SH-SY5Y (cell line): ENCODE measurements at regions not wholly inside any gene's neighbourhood (a gene's known extent, or its start where the extent isn't known, plus 50 kb on each side); places are given as distances from the start of the nearest gene placed in this dataset.

Source experiments
- GATA2 ChIP-seq: IDR thresholded peaks from 2 replicates; pipeline ENCODE4 v1.6.1; 2011; ENCODE audit warnings: mild to moderate bottlenecking, low read depth, low read length
- GATA3 ChIP-seq: IDR thresholded peaks from 2 replicates; pipeline ENCODE4 v1.6.1; 2011; ENCODE audit warnings: low read depth, mild to moderate bottlenecking, low read length, moderate library complexity

DNA sequence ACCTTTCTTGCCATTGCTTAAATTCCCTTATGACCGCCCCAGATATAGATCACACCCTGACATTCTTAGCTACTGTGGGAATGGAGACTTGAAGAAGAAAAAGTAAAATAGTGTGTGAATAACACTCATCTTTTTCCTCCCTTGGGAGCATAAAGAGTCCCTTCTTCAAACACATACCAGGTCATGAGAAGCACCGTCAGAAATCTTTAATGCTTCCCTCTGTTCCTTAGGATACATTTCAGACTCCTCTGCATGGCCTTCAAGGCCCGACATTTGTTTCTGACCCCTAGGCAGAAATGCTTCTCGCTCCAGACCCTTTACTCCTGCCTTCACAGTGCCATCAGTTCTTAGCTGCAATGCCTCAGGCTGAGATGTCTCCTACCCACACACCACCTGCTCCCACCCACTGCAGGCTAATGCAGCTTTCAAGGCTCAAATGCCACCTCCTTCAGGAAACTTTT, 143.8 kb upstream of the IL12A start:
- TF ChIP-seq GATA2 (no peak), GATA3 (no peak)

DNA sequence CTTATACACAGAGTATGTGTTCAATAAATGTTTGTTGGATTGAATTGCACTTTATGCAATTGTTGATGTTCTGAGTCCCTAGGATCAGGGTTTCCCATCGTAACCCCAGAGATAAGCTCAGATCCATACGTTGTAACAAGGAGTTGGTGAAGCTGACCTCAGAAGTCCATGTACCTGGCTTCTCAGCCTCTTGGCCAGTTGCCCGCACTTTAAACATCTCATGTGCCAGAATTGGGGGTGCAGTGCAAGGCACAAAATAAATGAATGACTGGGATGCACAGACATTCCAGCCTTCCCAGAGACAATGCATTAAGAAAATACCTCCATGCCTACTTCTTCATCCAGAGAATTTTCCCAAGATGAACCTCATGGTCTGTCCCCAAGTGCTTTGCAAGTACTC, 142.9 kb upstream of the IL12A start:
- TF ChIP-seq GATA3 (no peak), GATA2 (no peak)

DNA sequence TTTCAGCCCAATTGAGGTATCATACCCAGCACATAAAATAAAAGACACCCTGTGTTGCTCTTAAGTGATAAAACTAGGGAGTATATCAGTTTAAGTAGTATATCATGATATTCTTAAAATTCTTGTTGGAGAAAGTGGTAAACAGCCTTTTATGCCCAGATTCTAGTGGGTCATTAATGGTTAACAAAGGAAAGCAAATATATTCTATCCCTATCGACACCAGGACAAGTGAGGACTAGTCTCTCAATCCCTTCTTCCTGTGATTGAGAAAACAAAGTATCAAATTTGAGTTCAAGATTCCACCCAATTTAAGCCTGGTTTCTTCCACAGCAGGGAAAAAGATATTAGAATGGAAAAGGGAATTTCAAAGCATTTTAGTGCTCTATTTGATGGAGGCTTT, 142.4 kb upstream of the IL12A start:
- TF ChIP-seq GATA2 (no peak), GATA3 (no peak)

DNA sequence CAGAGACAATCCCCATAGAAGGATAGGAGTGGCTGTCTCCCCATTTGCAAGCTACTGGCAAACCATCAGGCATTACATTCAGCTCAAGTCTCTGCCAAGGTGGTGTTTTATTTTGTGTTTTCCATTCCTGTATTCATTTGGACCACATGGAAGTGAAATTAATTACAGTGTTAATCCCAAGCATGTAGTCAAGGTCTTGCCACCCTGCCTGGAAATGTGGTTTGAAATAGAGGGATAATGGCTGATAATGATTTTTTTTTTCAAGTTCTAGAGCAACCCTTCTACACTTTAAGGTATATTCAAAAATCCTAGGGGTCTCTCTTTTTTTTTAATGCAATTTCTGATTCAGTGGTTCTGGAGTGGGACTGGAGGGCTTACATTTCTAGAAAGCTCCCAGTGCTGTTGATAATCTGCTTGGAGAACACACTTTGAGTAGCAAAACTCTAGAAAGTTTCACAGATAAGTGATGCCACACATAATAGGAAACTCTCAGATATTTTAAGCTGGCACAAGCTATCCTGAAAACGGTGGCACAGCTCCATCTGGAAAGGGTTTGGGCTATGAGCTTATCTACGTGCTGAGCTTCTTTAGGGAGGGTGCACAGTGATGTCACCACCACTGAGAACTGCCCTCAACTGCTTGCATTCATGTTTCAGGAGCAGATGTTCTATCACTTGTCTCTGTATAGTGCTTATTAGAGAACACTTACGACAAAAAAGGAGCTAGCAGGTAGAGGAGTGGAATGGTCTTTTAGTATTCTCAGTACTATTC, 140.1 kb upstream of the IL12A start:
- TF ChIP-seq GATA3 (no peak), GATA2 (no peak)

DNA sequence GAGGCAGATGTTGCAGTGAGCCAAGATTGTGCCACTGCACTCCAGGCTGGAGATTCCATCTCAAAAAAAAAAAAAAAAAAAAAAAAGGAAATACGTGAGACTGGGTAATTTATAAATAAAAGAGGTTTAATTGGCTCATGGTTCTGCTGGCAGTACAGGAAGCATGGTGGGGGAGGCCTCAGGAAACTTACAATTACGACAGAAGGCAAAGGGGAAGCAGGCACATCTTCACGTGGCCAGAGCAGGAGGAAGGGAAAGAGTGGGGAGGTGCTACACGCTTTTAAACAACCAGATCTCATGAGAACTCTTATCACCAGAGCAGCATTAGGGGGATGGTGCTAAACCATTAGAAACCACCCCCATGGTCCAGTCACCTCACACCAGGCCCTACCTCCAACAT, 138.2 kb upstream of the IL12A start:
- TF ChIP-seq GATA3 (no peak), GATA2 (no peak)

DNA sequence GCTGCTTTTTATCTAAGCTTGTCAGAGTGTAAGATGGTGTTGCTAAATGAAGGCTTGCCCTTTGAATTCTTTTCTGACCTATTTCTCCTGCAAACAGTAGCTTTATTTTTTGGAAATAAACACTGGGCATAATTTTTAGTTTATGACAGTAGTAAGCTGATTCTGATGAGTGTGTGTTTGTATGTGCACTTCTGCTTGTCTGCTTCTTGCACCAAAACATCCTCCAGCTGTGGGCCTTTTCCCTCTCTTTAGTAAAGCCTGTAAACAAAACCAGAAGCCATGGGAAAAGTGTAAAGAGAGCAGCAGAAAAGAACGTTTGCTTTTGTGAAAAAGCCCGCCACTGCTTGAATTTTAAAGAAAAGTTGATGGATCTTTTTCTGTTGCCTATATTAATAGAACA, 136.4 kb upstream of the IL12A start:
- TF ChIP-seq GATA3 (no peak), GATA2 (no peak)

DNA sequence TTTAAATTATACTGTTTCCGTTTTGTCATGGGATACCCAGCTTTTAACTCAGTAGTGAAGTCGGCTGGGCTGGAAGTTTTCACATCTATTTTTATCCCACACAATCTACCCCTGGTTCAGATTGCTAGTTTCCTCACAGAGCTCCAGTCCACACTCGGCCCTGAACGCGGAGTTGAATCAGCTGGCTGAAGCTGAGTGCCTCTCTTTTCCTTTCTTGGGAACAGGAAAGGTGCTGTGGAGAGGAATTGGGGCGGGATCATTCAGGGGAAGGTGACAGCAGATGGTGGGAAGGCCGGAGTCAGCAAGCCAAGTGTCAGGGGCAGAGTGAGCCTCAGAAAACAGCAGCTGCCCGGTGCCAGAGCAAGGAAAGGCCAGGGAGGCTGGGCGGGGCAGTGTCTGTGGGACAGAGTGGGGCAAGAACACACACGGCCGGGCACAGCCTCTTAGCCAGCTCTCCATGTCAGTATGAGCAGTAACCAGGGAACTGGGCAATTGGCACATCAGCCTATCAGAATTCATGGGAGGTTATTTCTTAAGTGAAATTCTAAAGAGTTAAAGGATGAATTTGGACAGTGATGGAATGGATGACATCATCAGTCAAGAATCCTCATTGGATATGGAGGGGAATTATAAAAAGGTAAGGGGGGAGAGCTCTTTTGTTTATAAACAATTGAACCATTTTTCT, 135.7 kb upstream of the IL12A start:
- TF ChIP-seq GATA2 (no peak), GATA3 (no peak)

DNA sequence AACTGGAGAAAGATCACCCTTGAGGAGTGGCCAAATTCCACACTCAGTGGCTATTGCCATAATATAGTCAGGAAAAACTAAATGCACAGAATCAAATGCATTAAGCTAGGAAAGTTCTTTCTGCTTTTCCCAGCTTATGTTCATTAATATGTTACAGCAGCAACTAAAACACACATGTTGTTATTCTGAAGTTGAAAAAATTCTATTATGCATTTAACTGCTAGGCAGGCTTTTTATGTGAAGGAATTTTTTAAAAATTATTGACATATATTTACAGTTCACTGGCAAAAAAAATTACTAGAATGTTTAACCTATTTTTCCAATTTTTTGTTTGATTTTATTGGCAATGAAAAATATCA, 135.2 kb upstream of the IL12A start:
- TF ChIP-seq GATA3 (no peak), GATA2 (no peak)

DNA sequence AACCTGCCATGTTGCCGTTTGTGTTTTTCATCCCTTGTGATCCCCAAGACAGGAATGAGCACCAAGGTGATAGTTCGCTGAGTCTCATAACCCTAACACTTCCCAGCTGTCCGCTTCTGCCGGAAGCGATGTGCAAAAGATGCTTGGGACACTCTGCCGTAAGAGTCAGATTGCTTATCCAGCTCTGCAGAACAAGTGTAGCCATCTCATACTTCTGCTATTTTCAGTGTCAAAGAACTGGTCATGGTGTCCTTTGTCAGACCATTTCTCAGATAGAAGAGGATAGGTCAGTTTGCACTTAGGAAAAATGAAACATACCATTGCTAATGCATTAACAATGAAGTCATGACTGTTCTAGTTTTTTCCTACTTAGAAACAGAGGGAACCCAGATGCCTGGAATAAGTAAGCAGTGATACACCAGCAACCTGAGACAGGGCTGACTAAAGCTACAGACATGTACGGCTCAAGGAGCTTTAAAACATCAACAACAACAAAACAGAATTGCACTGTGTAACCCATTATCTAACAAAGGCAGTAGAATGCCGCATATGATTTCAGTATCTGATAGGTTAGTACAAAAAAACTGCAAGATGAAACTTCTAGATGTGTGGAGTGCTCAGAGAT, 134.0 kb upstream of the IL12A start:
- TF ChIP-seq GATA3 (no peak), GATA2 (peak; percentile 0; the same call in 1 of the 2 replicates)

DNA sequence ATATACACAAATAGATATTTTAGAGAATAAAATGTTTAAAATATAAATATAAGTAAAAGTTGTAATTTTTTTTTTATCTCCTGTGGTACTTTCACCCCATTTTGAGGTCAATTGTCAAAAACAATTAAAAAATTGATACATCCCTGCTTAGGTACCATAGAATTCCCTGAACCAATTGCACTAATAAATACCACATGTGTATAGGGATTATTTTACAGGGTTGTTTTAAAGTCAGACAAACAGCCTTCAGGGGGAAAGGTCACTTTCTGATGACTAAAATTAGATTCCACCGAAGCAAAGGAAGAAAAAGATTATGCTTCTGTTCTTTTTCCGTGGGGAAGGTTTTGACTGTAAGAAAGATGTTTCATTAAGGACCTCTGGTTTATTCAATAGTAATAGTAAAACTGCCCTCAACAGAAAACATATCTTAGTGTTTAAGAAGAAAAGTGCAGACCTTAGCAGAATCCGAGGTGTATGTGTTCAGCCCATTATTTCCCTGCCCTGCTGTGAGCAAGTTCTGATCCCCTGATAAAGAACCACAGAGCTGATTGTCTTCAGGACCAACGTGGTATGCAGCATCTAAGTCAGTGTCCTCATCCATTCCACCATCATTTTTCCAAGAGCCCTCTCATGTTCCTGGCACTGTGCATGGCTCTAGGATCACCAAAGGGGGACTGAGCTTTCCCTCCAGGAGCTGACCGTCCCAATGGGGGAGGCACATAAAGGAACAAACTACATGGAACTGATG, 132.9 kb upstream of the IL12A start:
- TF ChIP-seq GATA3 (no peak), GATA2 (peak; percentile 61; the same call in 1 of the 2 replicates)

DNA sequence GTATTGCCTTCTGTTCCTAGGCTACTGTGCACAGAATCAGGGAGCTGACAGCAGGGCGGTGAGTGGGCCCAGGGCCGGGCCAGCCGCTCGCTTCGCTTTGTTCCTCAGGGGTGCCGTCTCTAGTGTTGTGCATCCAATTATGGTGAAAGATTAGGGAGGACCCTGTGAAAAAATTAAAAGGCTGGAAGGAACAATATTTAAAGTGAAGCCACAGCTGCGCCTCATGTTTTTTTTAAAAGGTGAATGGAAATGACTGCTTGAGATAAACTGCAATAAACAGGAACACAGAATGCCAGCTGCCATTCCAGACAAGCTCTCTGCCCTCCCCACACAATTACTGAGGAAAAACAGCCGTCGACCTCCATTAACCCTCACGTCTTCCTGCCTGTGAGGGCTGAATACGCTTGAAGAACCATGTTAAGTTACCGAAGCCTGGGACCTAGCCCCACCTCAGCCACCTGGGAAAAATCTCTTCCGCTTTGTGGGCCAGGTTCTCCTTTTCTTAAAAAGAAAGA, 132.0 kb upstream of the IL12A start:
- peak; percentile 78 for TF ChIP-seq GATA2
- no peak for TF ChIP-seq GATA3

DNA sequence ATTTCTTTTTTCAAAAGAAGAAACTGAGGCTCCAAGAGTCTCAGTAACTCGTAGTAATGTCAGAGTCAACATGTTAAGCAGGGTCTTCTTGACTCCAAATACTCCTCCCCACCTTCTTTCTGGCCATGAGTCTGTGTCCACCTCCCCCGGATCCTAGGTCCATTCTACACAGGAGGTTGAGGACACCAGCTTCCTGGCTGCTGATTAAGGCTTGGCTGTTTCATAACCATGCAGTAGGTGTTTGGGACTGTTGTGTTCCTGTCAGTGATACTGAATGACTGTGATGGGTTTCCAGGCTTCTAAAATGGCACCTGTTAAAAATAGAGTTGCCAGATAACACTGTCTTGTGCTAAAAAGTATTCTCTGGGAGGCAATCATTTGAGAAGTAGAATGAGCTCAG, 130.8 kb upstream of the IL12A start:
- no peak for TF ChIP-seq GATA2
- no peak for TF ChIP-seq GATA3

DNA sequence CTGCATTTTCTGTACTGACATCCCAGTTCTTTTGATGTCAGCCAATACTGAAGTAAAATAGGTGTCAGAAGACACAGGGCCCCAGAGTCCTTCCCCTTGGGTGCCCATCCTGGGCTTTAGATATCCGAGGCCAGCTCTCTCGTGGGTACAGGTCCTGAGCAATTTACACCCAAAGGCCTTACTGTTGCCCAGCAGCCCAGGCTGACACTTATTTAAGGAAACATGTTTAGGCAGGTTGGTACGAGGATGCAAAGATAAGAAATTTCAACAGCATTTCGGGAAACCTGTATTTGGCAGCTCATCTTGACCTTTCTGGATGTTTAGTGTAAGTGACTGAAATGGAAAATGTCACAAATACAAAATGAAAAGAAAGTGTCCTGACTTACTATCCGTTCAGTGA, 130.0 kb upstream of the IL12A start:
- TF ChIP-seq GATA3 (no peak), GATA2 (no peak)

DNA sequence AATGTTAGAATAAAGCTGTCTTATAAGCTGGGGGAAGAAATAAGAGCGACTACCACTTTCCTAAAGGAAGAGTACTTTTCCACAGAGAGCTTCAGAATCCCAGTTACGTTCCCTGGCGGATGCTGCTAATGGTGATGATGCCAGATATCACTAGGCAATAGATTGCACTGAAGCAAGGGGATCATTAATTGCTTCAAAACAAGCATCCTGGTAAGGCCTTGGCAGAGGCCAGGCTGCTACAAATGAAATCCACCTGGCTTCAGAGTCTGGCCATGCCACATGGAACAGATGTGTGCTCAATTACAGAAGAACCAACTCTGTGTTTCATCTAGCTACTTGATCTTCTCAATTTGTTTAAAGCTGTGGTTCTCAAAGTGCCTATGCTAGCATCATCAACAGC, 129.2 kb upstream of the IL12A start:
- TF ChIP-seq GATA2, result peak; percentile 83
- TF ChIP-seq GATA3, result peak; percentile 55; the same call in 1 of the 2 replicates

DNA sequence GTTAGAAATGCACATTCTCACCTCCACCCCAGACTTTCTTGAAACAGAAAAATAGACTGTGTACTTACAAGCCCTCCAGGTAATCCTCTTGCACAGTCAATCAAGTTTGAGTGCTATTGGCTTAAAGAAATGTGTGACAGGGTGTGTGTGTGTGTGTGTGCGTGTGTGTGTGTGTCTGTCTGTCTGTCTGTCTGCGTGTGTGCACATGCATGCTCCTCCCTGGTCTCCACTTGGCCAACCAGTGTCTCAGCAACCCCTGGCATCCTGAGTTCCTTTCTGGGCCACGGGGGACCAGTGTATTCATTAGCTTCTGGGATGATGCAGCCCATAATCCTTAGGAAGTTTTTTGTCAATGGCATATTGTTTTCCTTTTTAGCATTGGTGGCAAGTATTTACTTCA, 128.8 kb upstream of the IL12A start:
- no peak for TF ChIP-seq GATA3
- no peak for TF ChIP-seq GATA2
